Body of pancreas (tissue), 4 donors: ENCODE measurements at regions not wholly inside any gene's neighbourhood (a gene's known extent, or its start where the extent isn't known, plus 50 kb on each side); places are given as distances from the start of the nearest gene placed in this dataset.

Experiments used
- CTCF ChIP-seq, 7 experiments: fragments of 450-650 bp in 4 of 7; fragments of 200-600 bp in 3 of 7; sonication (generic) in 3 of 7; IDR thresholded peaks; one replicate each; pipeline ENCODE4 v1.5.1; 2016 to 2019; ENCODE audit warnings: antibody characterized with exemption in 7 of 7
- POLR2A ChIP-seq, 3 donors: fragments of 450-650 bp; IDR thresholded peaks; one replicate each; pipeline ENCODE4 v1.6.1; 2016; ENCODE audit warnings: antibody characterized with exemption in 3 of 3, mild to moderate bottlenecking in 2 of 3

GRCh38 chr2:48105848-48106247 is 199.6 kb upstream of the FBXO11 start:
- TF ChIP-seq CTCF (IDR thresholded peaks at IDR 0.05) (no peak), POLR2A (IDR thresholded peaks at IDR 0.05) (no peak)
